ENCODE measurements at regions not wholly inside any gene's neighbourhood (a gene's known extent, or its start where the extent isn't known, plus 50 kb on each side); places are given as distances from the start of the nearest gene placed in this dataset.

GRCh38 chr13:75139291-75139690 is 342.7 kb downstream of the TBC1D4 start:
- no peak for TF ChIP-seq CTCF (IDR thresholded peaks at IDR 0.05; ENCODE audit: low read length)
- TF ChIP-seq EZH2 (IDR thresholded peaks at IDR 0.05; ENCODE audit: borderline replicate concordance, low read length): no peak

Data from OCI-LY1 (cell line).